H9 (cell line): ENCODE measurements at regions not wholly inside any gene's neighbourhood (a gene's known extent, or its start where the extent isn't known, plus 50 kb on each side); places are given as distances from the start of the nearest gene placed in this dataset.

Experiments
- DNase-seq: peaks from one replicate; pipeline ENCODE4 v3.0.0-alpha.2; 2017
- H2AFZ ChIP-seq: one replicate; pipeline ENCODE4 v1.6.1; 2013; ENCODE audit warnings: mild to moderate bottlenecking, low read length, control low read depth, moderate library complexity
- H2AK5ac ChIP-seq: 2 replicates; pipeline ENCODE4 v1.6.1; 2013; ENCODE audit warnings: low read length, control low read depth, mixed read lengths; ENCODE audit not compliant: insufficient read length
- H2BK120ac ChIP-seq: one replicate; pipeline ENCODE4 v1.6.1; 2013; ENCODE audit warnings: low read depth, mild to moderate bottlenecking, low read length, control low read depth, inconsistent platforms; ENCODE audit not compliant: poor library complexity, severe bottlenecking
- H2BK12ac ChIP-seq: 2 replicates; pipeline ENCODE4 v1.6.1; 2013; ENCODE audit warnings: low read length, control low read depth, mixed read lengths, low read depth; ENCODE audit not compliant: insufficient read length
- H2BK15ac ChIP-seq: 2 replicates; pipeline ENCODE4 v1.6.1; 2013; ENCODE audit warnings: low read depth, low read length, control low read depth
- H2BK20ac ChIP-seq: one replicate; pipeline ENCODE4 v1.6.1; 2013; ENCODE audit warnings: low read depth, mild to moderate bottlenecking, low read length, control low read depth, inconsistent platforms; ENCODE audit not compliant: poor library complexity, severe bottlenecking
- H2BK5ac ChIP-seq: 2 replicates; pipeline ENCODE4 v1.6.1; 2013; ENCODE audit warnings: low read length, control low read depth, mixed read lengths; ENCODE audit not compliant: insufficient read length
- H3K14ac ChIP-seq: 2 replicates; pipeline ENCODE4 v1.6.1; 2013; ENCODE audit warnings: low read length, control low read depth; ENCODE audit not compliant: insufficient read depth
- H3K18ac ChIP-seq: 2 replicates; pipeline ENCODE4 v1.6.1; 2013; ENCODE audit warnings: low read depth, mild to moderate bottlenecking, mixed read lengths, low read length, control low read depth; ENCODE audit not compliant: insufficient read length
- H3K23ac ChIP-seq: 2 replicates; pipeline ENCODE4 v1.6.1; 2013; ENCODE audit warnings: low read length, control low read depth, mixed read lengths, low read depth; ENCODE audit not compliant: insufficient read length
- H3K23me2 ChIP-seq: 2 replicates; pipeline ENCODE4 v1.6.1; 2013; ENCODE audit warnings: low read depth, mild to moderate bottlenecking, mixed read lengths, low read length, control low read depth; ENCODE audit not compliant: insufficient read length, poor library complexity, severe bottlenecking
- H3K27ac ChIP-seq: 2 replicates; pipeline ENCODE4 v1.5.1; 2013; ENCODE audit warnings: low read length, control low read depth, mixed read lengths, low read depth; ENCODE audit not compliant: insufficient read length
- H3K27me3 ChIP-seq: 2 replicates; pipeline ENCODE4 v1.6.1; 2013; ENCODE audit warnings: low read length, control low read depth, inconsistent platforms; ENCODE audit not compliant: insufficient read depth
- H3K4ac ChIP-seq: 2 replicates; pipeline ENCODE4 v1.6.1; 2013; ENCODE audit warnings: low read depth, mild to moderate bottlenecking, control low read depth, inconsistent platforms, low read length, moderate library complexity
- H3K4me1 ChIP-seq: 2 replicates; pipeline ENCODE4 v1.6.1; 2013; ENCODE audit warnings: low read length, control low read depth, inconsistent platforms; ENCODE audit not compliant: insufficient read depth
- H3K4me2 ChIP-seq: 2 replicates; pipeline ENCODE4 v1.6.1; 2013; ENCODE audit warnings: low read length, control low read depth, mixed read lengths; ENCODE audit not compliant: insufficient read length, insufficient read depth
- H3K56ac ChIP-seq: 2 replicates; pipeline ENCODE4 v1.6.1; 2013; ENCODE audit warnings: low read depth, mild to moderate bottlenecking, mixed read lengths, low read length, control low read depth; ENCODE audit not compliant: insufficient read length
- H3K79me1 ChIP-seq: 2 replicates; pipeline ENCODE4 v1.6.1; 2013; ENCODE audit warnings: low read depth, mild to moderate bottlenecking, moderate library complexity, low read length, control low read depth, inconsistent platforms; ENCODE audit not compliant: insufficient read depth, poor library complexity, severe bottlenecking
- H3K79me2 ChIP-seq: 2 replicates; pipeline ENCODE4 v1.6.1; 2013; ENCODE audit warnings: low read length, control low read depth, inconsistent platforms; ENCODE audit not compliant: insufficient read depth
- H3K9ac ChIP-seq: 2 replicates; pipeline ENCODE4 v1.6.1; 2013; ENCODE audit warnings: low read length, control low read depth, mixed read lengths; ENCODE audit not compliant: insufficient read length; ENCODE audit errors: extremely low read depth
- H3K9me3 ChIP-seq: one replicate; pipeline ENCODE4 v1.6.1; 2013; ENCODE audit warnings: low read depth, low read length, inconsistent platforms; ENCODE audit not compliant: control insufficient read depth
- H3T11ph ChIP-seq: one replicate; pipeline ENCODE4 v1.6.1; 2013; ENCODE audit warnings: mild to moderate bottlenecking, low read length, control low read depth, inconsistent platforms
- H4K20me1 ChIP-seq: one replicate; pipeline ENCODE4 v1.6.1; 2013; ENCODE audit not compliant: control insufficient read depth, insufficient read length, insufficient read depth
- H4K5ac ChIP-seq: 2 replicates; pipeline ENCODE4 v1.6.1; 2013; ENCODE audit warnings: low read depth, mild to moderate bottlenecking, mixed read lengths, low read length, control low read depth; ENCODE audit not compliant: insufficient read length
- H4K8ac ChIP-seq: replicated peaks from 2 replicates; pipeline ENCODE4 v1.6.1; 2013; ENCODE audit warnings: low read length, control low read depth, mixed read lengths, low read depth; ENCODE audit not compliant: insufficient read length
- H4K91ac ChIP-seq: 2 replicates; pipeline ENCODE4 v1.6.1; 2013; ENCODE audit warnings: low read depth, mild to moderate bottlenecking, moderate library complexity, mixed read lengths, low read length, control low read depth; ENCODE audit not compliant: insufficient read length
- H3K27ac Mint-ChIP-seq, 3 experiments: 2 replicates in 2 of 3; 3 replicates in 1 of 3; pipeline ENCODE4 v1.8.0; 2020 to 2021; ENCODE audit warnings: mixed read lengths in 3 of 3, mild to moderate bottlenecking in 1 of 3, moderate library complexity in 1 of 3
- H3K27me3 Mint-ChIP-seq: 2 replicates; pipeline ENCODE4 v1.8.0; 2021; ENCODE audit warnings: low read depth, mild to moderate bottlenecking, moderate library complexity, mixed read lengths
- H3K36me3 Mint-ChIP-seq, 3 experiments: 2 replicates in 2 of 3; 3 replicates in 1 of 3; pipeline ENCODE4 v1.8.0; 2020 to 2021; ENCODE audit warnings: low read depth in 3 of 3, mixed read lengths in 3 of 3; ENCODE audit not compliant: insufficient read depth in 1 of 3
- H3K4me1 Mint-ChIP-seq, 2 experiments: 2 replicates each; pipeline ENCODE4 v1.8.0; 2020; ENCODE audit warnings: mixed read lengths in 2 of 2
- H3K4me3 Mint-ChIP-seq, 2 experiments: 2 replicates in 1 of 2; 3 replicates in 1 of 2; pipeline ENCODE4 v1.8.0; 2020 to 2021; ENCODE audit warnings: mild to moderate bottlenecking in 2 of 2, mixed read lengths in 2 of 2, moderate library complexity in 1 of 2
- H3K9me3 Mint-ChIP-seq, 2 experiments: 2 replicates in 1 of 2; 3 replicates in 1 of 2; pipeline ENCODE4 v1.8.0; 2020; ENCODE audit warnings: mild to moderate bottlenecking in 2 of 2, mixed read lengths in 2 of 2, moderate library complexity in 1 of 2
- CTCF ChIP-seq: fragments of 200-600 bp; sonication (generic); conservative IDR thresholded peaks from 3 replicates; pipeline ENCODE4 v1.8.0; 2021; ENCODE audit warnings: antibody characterized with exemption, mild to moderate bottlenecking
- WGBS: extraction: QIAGEN DNeasy Blood & Tissue Kit; methylation state at CpG from one replicate; pipeline ENCODE4 v1.1.7; 2013; ENCODE audit warnings: missing lambda C conversion rate, low lambda C conversion rate, mixed read lengths; ENCODE audit not compliant: insufficient read length; ENCODE audit errors: extremely low coverage; 5-methylcytosine and 5-hydroxymethylcytosine counted together

GRCh38 chr15:69673291-69673881 is 220.8 kb downstream of the RPLP1 start:
- no peak overlapping the region for H3K27ac Mint-ChIP-seq
- no peaks in the 10 kb centered on the region for H3K27me3 ChIP-seq
- no peak overlapping the region for H2AK5ac ChIP-seq
- no peak for DNase-seq
- H4K5ac ChIP-seq, result no peak overlapping the region
- no peak overlapping the region for H3T11ph ChIP-seq
- no peak overlapping the region for H2BK12ac ChIP-seq
- H3K27me3 Mint-ChIP-seq, result peaks cover 7% of the 10 kb centered on the region
- no peak overlapping the region for H2BK20ac ChIP-seq
- H3K79me2 ChIP-seq, result no peaks in the 10 kb centered on the region
- H3K4ac ChIP-seq, result no peak overlapping the region
- no peak overlapping the region for H3K14ac ChIP-seq
- no peaks in the 10 kb centered on the region for H3K79me1 ChIP-seq
- no peak overlapping the region for H4K8ac ChIP-seq
- H3K56ac ChIP-seq, result no peak overlapping the region
- H3K18ac ChIP-seq, result no peak overlapping the region
- H3K4me1 ChIP-seq, result no peaks in the 10 kb centered on the region
- TF ChIP-seq CTCF, result no peak
- no peak overlapping the region for H3K9ac ChIP-seq
- no peak overlapping the region for H4K91ac ChIP-seq
- H3K4me3 Mint-ChIP-seq, result no peak overlapping the region
- H4K20me1 ChIP-seq, result no peaks in the 10 kb centered on the region
- no peak overlapping the region for H2BK120ac ChIP-seq
- no peak overlapping the region for H3K4me2 ChIP-seq
- no peak overlapping the region for H2BK15ac ChIP-seq
- no CpG with 5 or more reads among the region's 11 CpGs for WGBS
- no peak overlapping the region for H2BK5ac ChIP-seq
- no peaks in the 10 kb centered on the region for H3K9me3 Mint-ChIP-seq
- H3K23ac ChIP-seq, result no peak overlapping the region
- H2AFZ ChIP-seq, result no peak overlapping the region
- no peaks in the 10 kb centered on the region for H3K23me2 ChIP-seq
- no peaks in the 10 kb centered on the region for H3K9me3 ChIP-seq
- H3K36me3 Mint-ChIP-seq, result no peaks in the 10 kb centered on the region
- H3K27ac ChIP-seq, result no peak overlapping the region
- peaks cover 9 to 10% of the 10 kb centered on the region in 2 experiments for H3K4me1 Mint-ChIP-seq
